Gastroesophageal sphincter (tissue), 3 donors: ENCODE measurements at regions not wholly inside any gene's neighbourhood (a gene's known extent, or its start where the extent isn't known, plus 50 kb on each side); places are given as distances from the start of the nearest gene placed in this dataset.

Source experiments
- EP300 ChIP-seq: sonication (generic); formaldehyde crosslinking; IDR thresholded peaks from one replicate; pipeline ENCODE4 v1.6.1; 2017; ENCODE audit warnings: antibody characterized with exemption, mild to moderate bottlenecking
- POLR2A ChIP-seq, 2 donors: fragments of 450-650 bp; IDR thresholded peaks; one replicate each; pipeline ENCODE4 v1.6.1; 2017; ENCODE audit warnings: antibody characterized with exemption in 2 of 2, mild to moderate bottlenecking in 2 of 2, moderate library complexity in 1 of 2
- POLR2AphosphoS5 ChIP-seq: sonication (generic); formaldehyde crosslinking; IDR thresholded peaks from one replicate; pipeline ENCODE4 v1.6.1; 2017; ENCODE audit warnings: antibody characterized with exemption
- TF ChIP-seq, protein P1 (sequence below), 4 experiments: fragments of 200-600 bp in 2 of 4; fragments of 450-650 bp in 2 of 4; sonication (generic) in 1 of 4; IDR thresholded peaks; one replicate each; pipeline ENCODE4 v1.5.1; 2017 to 2019; ENCODE audit warnings: antibody characterized with exemption in 4 of 4, mild to moderate bottlenecking in 2 of 4, moderate library complexity in 2 of 4

DNA sequence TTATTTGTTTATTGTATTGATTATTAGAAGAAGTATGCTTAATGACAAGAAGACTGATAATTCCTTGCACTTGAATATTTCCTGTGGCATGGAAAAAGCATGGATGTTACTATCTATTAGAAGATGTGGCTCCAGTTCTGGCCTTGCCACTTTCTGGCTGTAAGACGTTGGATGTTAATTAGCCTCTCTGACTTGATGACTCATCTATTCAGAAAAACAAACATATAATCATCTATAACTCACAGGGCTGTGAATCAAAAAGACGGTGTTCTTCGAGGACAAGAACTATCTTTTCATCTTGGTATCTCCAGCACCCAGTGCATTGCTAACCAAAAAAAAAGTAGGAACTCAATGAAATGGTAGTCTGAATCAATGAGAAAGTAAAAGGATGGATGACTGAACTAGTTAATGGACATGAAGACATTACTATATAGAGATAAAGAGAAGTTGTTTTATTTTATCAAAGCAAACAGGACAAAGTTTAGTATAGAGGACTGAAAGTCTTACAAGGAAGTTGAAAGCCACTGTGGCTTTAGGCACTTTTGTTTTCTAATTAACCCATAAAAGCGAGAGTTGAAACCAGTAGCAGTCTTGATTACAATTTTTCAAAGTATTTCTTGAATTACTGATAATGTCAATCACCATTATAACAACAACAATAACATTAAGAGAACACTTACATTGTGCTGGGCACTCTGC, 145.3 kb downstream of the RND3 start:
- TF ChIP-seq, protein P1, sequence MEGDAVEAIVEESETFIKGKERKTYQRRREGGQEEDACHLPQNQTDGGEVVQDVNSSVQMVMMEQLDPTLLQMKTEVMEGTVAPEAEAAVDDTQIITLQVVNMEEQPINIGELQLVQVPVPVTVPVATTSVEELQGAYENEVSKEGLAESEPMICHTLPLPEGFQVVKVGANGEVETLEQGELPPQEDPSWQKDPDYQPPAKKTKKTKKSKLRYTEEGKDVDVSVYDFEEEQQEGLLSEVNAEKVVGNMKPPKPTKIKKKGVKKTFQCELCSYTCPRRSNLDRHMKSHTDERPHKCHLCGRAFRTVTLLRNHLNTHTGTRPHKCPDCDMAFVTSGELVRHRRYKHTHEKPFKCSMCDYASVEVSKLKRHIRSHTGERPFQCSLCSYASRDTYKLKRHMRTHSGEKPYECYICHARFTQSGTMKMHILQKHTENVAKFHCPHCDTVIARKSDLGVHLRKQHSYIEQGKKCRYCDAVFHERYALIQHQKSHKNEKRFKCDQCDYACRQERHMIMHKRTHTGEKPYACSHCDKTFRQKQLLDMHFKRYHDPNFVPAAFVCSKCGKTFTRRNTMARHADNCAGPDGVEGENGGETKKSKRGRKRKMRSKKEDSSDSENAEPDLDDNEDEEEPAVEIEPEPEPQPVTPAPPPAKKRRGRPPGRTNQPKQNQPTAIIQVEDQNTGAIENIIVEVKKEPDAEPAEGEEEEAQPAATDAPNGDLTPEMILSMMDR (IDR thresholded peaks at IDR 0.05): no peak
- TF ChIP-seq POLR2A (IDR thresholded peaks at IDR 0.05) (no peak), POLR2AphosphoS5 (no peak), EP300 (no peak)
